GM12878 (cell line): ENCODE measurements at regions not wholly inside any gene's neighbourhood (a gene's known extent, or its start where the extent isn't known, plus 50 kb on each side); places are given as distances from the start of the nearest gene placed in this dataset.

Experiments
- EP300 ChIP-seq, 2 experiments: fragments of 150-350 bp in 1 of 2; IDR thresholded peaks; 2 replicates each; pipeline ENCODE4 v1.6.1; 2011 to 2012; ENCODE audit warnings: low read depth in 2 of 2, low read length in 2 of 2, borderline replicate concordance in 1 of 2, improper control_type of control experiment in 1 of 2, inconsistent platforms in 1 of 2; ENCODE audit not compliant: control insufficient read depth in 1 of 2
- ESRRA ChIP-seq: IDR thresholded peaks from 2 replicates; pipeline ENCODE4 v1.6.1; 2012; ENCODE audit warnings: mild to moderate bottlenecking, low read length, improper control_type of control experiment
- EZH2 ChIP-seq: IDR thresholded peaks from 2 replicates; pipeline ENCODE4 v1.6.1; 2012; ENCODE audit warnings: low read depth, mild to moderate bottlenecking, control low read depth, inconsistent platforms, low read length, borderline replicate concordance; ENCODE audit not compliant: control insufficient read depth
- NFXL1 ChIP-seq: fragments of 450-650 bp; IDR thresholded peaks from 2 replicates; pipeline ENCODE4 v1.6.1; 2017; ENCODE audit warnings: antibody characterized with exemption, mild to moderate bottlenecking, borderline replicate concordance
- PAX8 ChIP-seq: fragments of 450-650 bp; IDR thresholded peaks from 2 replicates; pipeline ENCODE4 v1.6.1; 2017; ENCODE audit warnings: mild to moderate bottlenecking, moderate library complexity
- TAF1 ChIP-seq: IDR thresholded peaks from 2 replicates; pipeline ENCODE4 v1.6.1; 2011; ENCODE audit warnings: mild to moderate bottlenecking, low read depth, low read length, borderline replicate concordance
- TF ChIP-seq, protein P1 (sequence below), 3 experiments: IDR thresholded peaks in 2 of 3; conservative IDR thresholded peaks in 1 of 3; 2 replicates each; pipeline ENCODE4 v1.5.1; 2011; ENCODE audit warnings: low read depth in 3 of 3, low read length in 3 of 3, mild to moderate bottlenecking in 3 of 3, control low read depth in 2 of 3, moderate library complexity in 2 of 3, inconsistent platforms in 1 of 3, mixed read lengths in 1 of 3; ENCODE audit not compliant: control insufficient read depth in 2 of 3, insufficient read depth in 1 of 3; ENCODE audit errors: extremely low read depth in 1 of 3

DNA sequence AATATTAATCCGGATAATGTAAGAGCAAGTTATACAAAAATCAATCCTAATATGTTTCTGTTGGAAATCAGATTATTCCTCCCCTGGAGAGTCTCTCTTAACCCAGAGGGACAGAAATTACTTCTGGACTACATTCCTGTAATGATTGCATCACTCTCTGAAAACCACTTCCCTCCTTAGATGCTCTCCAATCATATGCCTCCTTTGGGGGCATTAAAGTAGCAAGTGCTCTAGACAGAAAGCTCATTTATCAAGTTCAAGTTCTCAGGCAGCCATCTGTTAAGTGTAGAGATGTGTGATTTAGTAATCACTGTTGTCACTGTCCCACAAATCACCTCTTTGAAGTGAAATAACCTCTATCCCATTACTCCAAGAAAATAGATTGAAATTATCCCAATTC, 247.1 kb downstream of the SLCO4C1 start:
- no peak for TF ChIP-seq EP300 (IDR thresholded peaks at IDR 0.05; ENCODE audit: borderline replicate concordance in 1 of 2, control insufficient read depth in 1 of 2, low read depth in 2 of 2, low read length in 2 of 2)
- TF ChIP-seq PAX8 = no peak
- no peak for TF ChIP-seq EZH2
- TF ChIP-seq TAF1 = no peak
- TF ChIP-seq, protein P1, sequence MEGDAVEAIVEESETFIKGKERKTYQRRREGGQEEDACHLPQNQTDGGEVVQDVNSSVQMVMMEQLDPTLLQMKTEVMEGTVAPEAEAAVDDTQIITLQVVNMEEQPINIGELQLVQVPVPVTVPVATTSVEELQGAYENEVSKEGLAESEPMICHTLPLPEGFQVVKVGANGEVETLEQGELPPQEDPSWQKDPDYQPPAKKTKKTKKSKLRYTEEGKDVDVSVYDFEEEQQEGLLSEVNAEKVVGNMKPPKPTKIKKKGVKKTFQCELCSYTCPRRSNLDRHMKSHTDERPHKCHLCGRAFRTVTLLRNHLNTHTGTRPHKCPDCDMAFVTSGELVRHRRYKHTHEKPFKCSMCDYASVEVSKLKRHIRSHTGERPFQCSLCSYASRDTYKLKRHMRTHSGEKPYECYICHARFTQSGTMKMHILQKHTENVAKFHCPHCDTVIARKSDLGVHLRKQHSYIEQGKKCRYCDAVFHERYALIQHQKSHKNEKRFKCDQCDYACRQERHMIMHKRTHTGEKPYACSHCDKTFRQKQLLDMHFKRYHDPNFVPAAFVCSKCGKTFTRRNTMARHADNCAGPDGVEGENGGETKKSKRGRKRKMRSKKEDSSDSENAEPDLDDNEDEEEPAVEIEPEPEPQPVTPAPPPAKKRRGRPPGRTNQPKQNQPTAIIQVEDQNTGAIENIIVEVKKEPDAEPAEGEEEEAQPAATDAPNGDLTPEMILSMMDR (IDR thresholded peaks at IDR 0.05 in 2 of 3, conservative IDR thresholded peaks at IDR 0.05 in 1 of 3; ENCODE audit: control insufficient read depth in 2 of 3, extremely low read depth in 1 of 3, insufficient read depth in 1 of 3, low read depth in 3 of 3, low read length in 3 of 3) = no peak
- TF ChIP-seq NFXL1 = no peak
- TF ChIP-seq ESRRA = no peak
